ENCODE measurements at regions not wholly inside any gene's neighbourhood (a gene's known extent, or its start where the extent isn't known, plus 50 kb on each side); places are given as distances from the start of the nearest gene placed in this dataset.

GRCh38 chr1:90127288-90127953 is 132.5 kb downstream of the ZNF326 start:
- Histone ChIP-seq H3K27me3 (ENCODE audit: low read depth, low read length) (no peaks in the 10 kb centered on the region), H3K9ac (ENCODE audit: low read length) (no peak overlapping the region), H3K9me3 (ENCODE audit: insufficient read depth, low read length) (no peaks in the 10 kb centered on the region), H3K79me2 (ENCODE audit: low read length) (no peaks in the 10 kb centered on the region), H3K4me3 (ENCODE audit: low read length) (no peak overlapping the region), H3K36me3 (replicated peaks; ENCODE audit: low read depth, low read length) (no peaks in the 10 kb centered on the region), H3K4me2 (ENCODE audit: low read length) (peak overlapping the region; percentile 41), H4K20me1 (ENCODE audit: insufficient read depth, low read length) (no peaks in the 10 kb centered on the region), H2AFZ (ENCODE audit: low read depth, low read length) (no peak overlapping the region), H3K4me1 (ENCODE audit: low read length) (peaks cover 10% of the 10 kb centered on the region), H3K27ac (ENCODE audit: low read length) (no peak overlapping the region)
- TF ChIP-seq CTCF (IDR thresholded peaks at IDR 0.05; ENCODE audit: low read depth, low read length), result no peak
- no peak for TF ChIP-seq EZH2phosphoT487 (IDR thresholded peaks at IDR 0.05; ENCODE audit: low read depth)

GRCh38 chr1:90126834-90127233 is 131.9 kb downstream of the ZNF326 start:
- no peak for TF ChIP-seq CTCF (IDR thresholded peaks at IDR 0.05; ENCODE audit: low read depth, low read length)
- no peak for TF ChIP-seq EZH2phosphoT487 (IDR thresholded peaks at IDR 0.05; ENCODE audit: low read depth)
- Histone ChIP-seq H3K27ac (ENCODE audit: low read length) (no peak overlapping the region), H3K27me3 (ENCODE audit: low read depth, low read length) (no peaks in the 10 kb centered on the region), H3K4me1 (ENCODE audit: low read length) (peaks cover 10% of the 10 kb centered on the region), H3K4me2 (ENCODE audit: low read length) (peak overlapping the region; percentile 41; the same call in 1 of the 2 replicates), H3K9me3 (ENCODE audit: insufficient read depth, low read length) (no peaks in the 10 kb centered on the region), H3K9ac (ENCODE audit: low read length) (no peak overlapping the region), H3K36me3 (replicated peaks; ENCODE audit: low read depth, low read length) (no peaks in the 10 kb centered on the region), H3K79me2 (ENCODE audit: low read length) (no peaks in the 10 kb centered on the region), H4K20me1 (ENCODE audit: insufficient read depth, low read length) (no peaks in the 10 kb centered on the region), H2AFZ (ENCODE audit: low read depth, low read length) (no peak overlapping the region), H3K4me3 (ENCODE audit: low read length) (no peak overlapping the region)

- Histone ChIP-seq H2AFZ (ENCODE audit: low read depth, low read length) (no peak overlapping the region), H4K20me1 (ENCODE audit: insufficient read depth, low read length) (no peaks in the 10 kb centered on the region)
Observed at GRCh38 chr1:90122654-90123340, 127.9 kb downstream of the ZNF326 start.

More at GRCh38 chr1:90122654-90123340, 127.9 kb downstream of the ZNF326 start:
- H3K9ac ChIP-seq (ENCODE audit: low read length), result no peak overlapping the region
- H3K36me3 ChIP-seq (replicated peaks; ENCODE audit: low read depth, low read length), result no peaks in the 10 kb centered on the region
- H3K4me3 ChIP-seq (ENCODE audit: low read length), result no peak overlapping the region
- no peak overlapping the region for H3K4me2 ChIP-seq (ENCODE audit: low read length)
- peaks cover 1% of the 10 kb centered on the region; the same call in 1 of the 2 replicates for H3K27me3 ChIP-seq (ENCODE audit: low read depth, low read length)
- H3K79me2 ChIP-seq (ENCODE audit: low read length), result no peaks in the 10 kb centered on the region
- H3K27ac ChIP-seq (ENCODE audit: low read length), result no peak overlapping the region
- TF ChIP-seq EZH2phosphoT487 (IDR thresholded peaks at IDR 0.05; ENCODE audit: low read depth) (no peak), CTCF (IDR thresholded peaks at IDR 0.05; ENCODE audit: low read depth, low read length) (no peak)
- no peaks in the 10 kb centered on the region for H3K9me3 ChIP-seq (ENCODE audit: insufficient read depth, low read length)
- H3K4me1 ChIP-seq (ENCODE audit: low read length), result peaks cover 10% of the 10 kb centered on the region

Data from OCI-LY3 (cell line).